ENCODE measurements at regions not wholly inside any gene's neighbourhood (a gene's known extent, or its start where the extent isn't known, plus 50 kb on each side); places are given as distances from the start of the nearest gene placed in this dataset.
A peak's percentile ranks its signal among the peaks of the same experiment; 100 is the strongest.

GRCh38 chr15:70528816-70529215 is 234.5 kb downstream of the UACA start:
- ChIA-PET POLR2A (interaction anchor here (0.7 kb wide), 1 partner anchor 61 kb away, joined by 5 read pairs; no protein-coding TSS in a partner anchor), CTCF (interaction anchor here (0.9 to 2.7 kb wide), 8 partner anchors 10 to 228 kb away, joined by 3 to 11 read pairs (median 4); no protein-coding TSS in a partner anchor)
- TF ChIP-seq CTCF (IDR thresholded peaks at IDR 0.05; ENCODE audit: control extremely low read depth, extremely low read depth, low read depth, missing control alignments): no peak
- DNase-seq (ENCODE audit: extremely low spot score): no peak

GRCh38 chr15:70528270-70528706 is 235.1 kb downstream of the UACA start:
- ChIA-PET POLR2A (interaction anchor here (0.7 kb wide), 2 partner anchors 60 to 141 kb away, joined by 3 to 5 read pairs; no protein-coding TSS in a partner anchor), CTCF (interaction anchor here (0.8 to 2.7 kb wide), 9 partner anchors 10 to 228 kb away, joined by 3 to 11 read pairs (median 4); no protein-coding TSS in a partner anchor)
- peak; percentile 74 for DNase-seq (ENCODE audit: extremely low spot score)
- no peak for TF ChIP-seq CTCF (IDR thresholded peaks at IDR 0.05; ENCODE audit: control extremely low read depth, extremely low read depth, low read depth, missing control alignments)

GRCh38 chr15:70526974-70527325 is 236.4 kb downstream of the UACA start:
- TF ChIP-seq CTCF (IDR thresholded peaks at IDR 0.05; ENCODE audit: control extremely low read depth, extremely low read depth, low read depth, missing control alignments): no peak
- ChIA-PET CTCF (interaction anchor here (0.8 to 2.7 kb wide), 5 partner anchors 9 to 38 kb away, joined by 3 to 11 read pairs (median 5); no protein-coding TSS in a partner anchor), POLR2A (no interaction called here)
- DNase-seq (ENCODE audit: extremely low spot score): no peak

GRCh38 chr15:70526221-70526973 is 237.0 kb downstream of the UACA start:
- CTCF ChIA-PET: interaction anchor here (0.8 to 2.7 kb wide), 5 partner anchors 10 to 38 kb away, joined by 3 to 11 read pairs (median 5); no protein-coding TSS in a partner anchor
- TF ChIP-seq CTCF (IDR thresholded peaks at IDR 0.05; ENCODE audit: control extremely low read depth, extremely low read depth, low read depth, missing control alignments): no peak
- POLR2A ChIA-PET: no interaction called here
- peak; percentile 37 for DNase-seq (ENCODE audit: extremely low spot score)

- ChIA-PET CTCF (no interaction called here), POLR2A (no interaction called here)
- TF ChIP-seq CTCF (IDR thresholded peaks at IDR 0.05; ENCODE audit: control extremely low read depth, extremely low read depth, low read depth, missing control alignments): no peak
- no peak for DNase-seq (ENCODE audit: extremely low spot score)
Measured at GRCh38 chr15:70525551-70525950, 237.8 kb downstream of the UACA start.

- no peak for TF ChIP-seq CTCF (IDR thresholded peaks at IDR 0.05; ENCODE audit: control extremely low read depth, extremely low read depth, low read depth, missing control alignments)
- CTCF ChIA-PET: interaction anchor here (1.0 to 2.0 kb wide), 2 partner anchors 12 to 19 kb away, joined by 4 to 10 read pairs; no protein-coding TSS in a partner anchor
- DNase-seq (ENCODE audit: extremely low spot score): no peak
- POLR2A ChIA-PET: no interaction called here
Measured at GRCh38 chr15:70524470-70524869, 238.9 kb downstream of the UACA start.

Data from GM10248 (cell line).